ENCODE measurements at regions not wholly inside any gene's neighbourhood (a gene's known extent, or its start where the extent isn't known, plus 50 kb on each side); places are given as distances from the start of the nearest gene placed in this dataset.

GRCh38 chr6:9878535-9878934 is 536.3 kb downstream of the TFAP2A start:
- no peaks in the 10 kb centered on the region for H3K9me3 ChIP-seq (ENCODE audit: low read depth)
- DNase-seq (ENCODE audit: low read depth in 1 of 2, low spot score in 1 of 2), result no peak
- no peaks in the 10 kb centered on the region for H3K4me1 ChIP-seq (ENCODE audit: low read depth)

DNA sequence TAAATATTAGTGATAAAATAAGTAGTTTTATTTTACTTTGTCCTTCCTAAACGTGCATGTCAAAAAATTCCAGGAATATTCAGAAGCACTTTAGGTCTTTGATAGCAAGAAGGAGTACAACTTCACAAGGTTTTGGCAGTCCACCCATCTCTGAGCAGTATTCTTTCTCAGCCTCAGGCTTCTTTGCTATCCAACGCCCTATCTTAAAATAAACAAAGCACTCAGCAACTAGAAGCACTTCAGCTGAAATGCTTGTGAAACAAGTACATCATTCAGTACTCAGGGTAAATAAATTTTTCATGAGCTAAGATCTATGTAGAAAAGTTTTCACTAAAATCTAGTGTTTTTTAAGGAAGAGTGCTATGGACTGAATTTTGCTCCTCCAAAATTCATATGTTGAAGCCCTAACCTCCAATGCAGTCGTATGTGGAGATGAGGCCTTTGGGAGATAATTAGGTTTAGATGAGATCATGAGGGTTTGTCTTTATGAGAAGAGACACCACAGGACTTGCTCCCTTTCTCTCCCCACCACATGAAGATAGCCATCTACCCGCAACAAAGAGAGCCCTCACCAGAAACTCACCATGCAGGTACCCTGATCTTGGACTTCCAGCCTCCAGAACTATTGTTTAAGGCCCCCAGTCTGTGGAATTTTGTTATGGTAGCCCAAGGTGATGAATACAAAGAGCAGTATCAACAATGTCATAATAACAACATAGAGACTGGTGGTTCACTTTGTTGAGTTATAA is 539.1 kb downstream of the TFAP2A start:
- TF ChIP-seq, protein P1, sequence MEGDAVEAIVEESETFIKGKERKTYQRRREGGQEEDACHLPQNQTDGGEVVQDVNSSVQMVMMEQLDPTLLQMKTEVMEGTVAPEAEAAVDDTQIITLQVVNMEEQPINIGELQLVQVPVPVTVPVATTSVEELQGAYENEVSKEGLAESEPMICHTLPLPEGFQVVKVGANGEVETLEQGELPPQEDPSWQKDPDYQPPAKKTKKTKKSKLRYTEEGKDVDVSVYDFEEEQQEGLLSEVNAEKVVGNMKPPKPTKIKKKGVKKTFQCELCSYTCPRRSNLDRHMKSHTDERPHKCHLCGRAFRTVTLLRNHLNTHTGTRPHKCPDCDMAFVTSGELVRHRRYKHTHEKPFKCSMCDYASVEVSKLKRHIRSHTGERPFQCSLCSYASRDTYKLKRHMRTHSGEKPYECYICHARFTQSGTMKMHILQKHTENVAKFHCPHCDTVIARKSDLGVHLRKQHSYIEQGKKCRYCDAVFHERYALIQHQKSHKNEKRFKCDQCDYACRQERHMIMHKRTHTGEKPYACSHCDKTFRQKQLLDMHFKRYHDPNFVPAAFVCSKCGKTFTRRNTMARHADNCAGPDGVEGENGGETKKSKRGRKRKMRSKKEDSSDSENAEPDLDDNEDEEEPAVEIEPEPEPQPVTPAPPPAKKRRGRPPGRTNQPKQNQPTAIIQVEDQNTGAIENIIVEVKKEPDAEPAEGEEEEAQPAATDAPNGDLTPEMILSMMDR (IDR thresholded peaks at IDR 0.05; ENCODE audit: low read depth, low read length), result no peak
- no peaks in the 10 kb centered on the region for H3K4me1 ChIP-seq (ENCODE audit: low read depth)
- H3K27me3 ChIP-seq, result no peaks in the 10 kb centered on the region
- DNase-seq (ENCODE audit: low read depth in 1 of 2, low spot score in 1 of 2), result no peak
- no peak overlapping the region for H3K4me3 ChIP-seq
- H3K36me3 ChIP-seq, result no peaks in the 10 kb centered on the region
- H3K27ac ChIP-seq, result no peak overlapping the region
- H3K9me3 ChIP-seq (ENCODE audit: low read depth), result no peaks in the 10 kb centered on the region

More at GRCh38 chr6:9878535-9878934, 536.3 kb downstream of the TFAP2A start:
- Histone ChIP-seq H3K36me3 (no peaks in the 10 kb centered on the region), H3K27me3 (no peaks in the 10 kb centered on the region), H3K27ac (no peak overlapping the region), H3K4me3 (no peak overlapping the region)
- TF ChIP-seq, protein P1 (IDR thresholded peaks at IDR 0.05; ENCODE audit: low read depth, low read length), result no peak

GRCh38 chr6:9862603-9863167 is 552.2 kb downstream of the TFAP2A start:
- Histone ChIP-seq H3K27ac (no peak overlapping the region), H3K27me3 (no peaks in the 10 kb centered on the region), H3K4me3 (no peak overlapping the region), H3K9me3 (ENCODE audit: low read depth) (no peaks in the 10 kb centered on the region), H3K36me3 (no peaks in the 10 kb centered on the region), H3K4me1 (ENCODE audit: low read depth) (no peaks in the 10 kb centered on the region)
- DNase-seq (ENCODE audit: low read depth in 1 of 2, low spot score in 1 of 2), result no peak
- TF ChIP-seq, protein P1 (IDR thresholded peaks at IDR 0.05; ENCODE audit: low read depth, low read length), result no peak

DNA sequence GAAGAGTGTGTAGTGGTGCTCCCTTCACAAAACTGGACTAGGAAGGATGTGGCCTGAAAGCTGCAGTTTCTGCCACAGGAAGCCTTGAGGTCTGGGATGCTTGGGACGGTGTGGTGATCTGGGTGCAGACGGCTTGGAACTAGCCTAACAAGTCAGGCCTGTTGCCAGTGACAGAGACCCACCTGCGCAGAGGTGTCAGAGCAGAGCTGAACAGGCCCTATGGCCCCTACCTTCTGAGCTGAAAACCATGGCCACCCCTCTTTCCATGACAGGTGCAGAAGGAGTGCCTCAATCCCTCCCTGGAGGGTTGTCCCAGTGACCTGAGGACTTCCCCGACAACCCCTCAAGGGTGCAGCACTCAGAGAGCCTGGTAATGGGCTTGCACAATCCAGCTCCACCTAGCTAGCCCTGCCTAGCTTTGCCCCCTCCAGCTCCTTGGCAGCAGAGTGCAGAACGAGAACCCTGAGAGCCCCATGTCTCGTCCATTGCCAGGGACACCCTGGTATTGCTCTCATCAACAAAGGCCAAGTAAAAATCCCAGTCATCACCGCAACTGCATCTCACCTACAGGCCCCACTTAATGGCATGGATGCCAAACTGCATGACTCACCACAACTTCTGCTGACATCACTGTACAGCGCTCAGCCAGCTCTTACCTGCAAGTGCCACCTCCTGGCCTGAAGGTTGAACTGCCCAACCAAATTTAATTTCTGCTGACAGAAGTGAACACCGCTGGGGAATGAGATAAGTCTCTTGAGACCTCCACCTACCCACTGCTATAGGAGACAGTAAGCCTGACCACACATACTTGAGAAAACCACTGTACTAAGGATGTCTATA is 563.1 kb downstream of the TFAP2A start:
- Histone ChIP-seq H3K9me3 (ENCODE audit: low read depth) (no peaks in the 10 kb centered on the region), H3K27ac (no peak overlapping the region), H3K4me1 (ENCODE audit: low read depth) (no peaks in the 10 kb centered on the region), H3K4me3 (no peak overlapping the region), H3K36me3 (no peaks in the 10 kb centered on the region), H3K27me3 (no peaks in the 10 kb centered on the region)
- peak in 1 of 2 donors; percentile 15 for DNase-seq (ENCODE audit: low read depth in 1 of 2, low spot score in 1 of 2)
- TF ChIP-seq, protein P1 (IDR thresholded peaks at IDR 0.05; ENCODE audit: low read depth, low read length), result no peak

DNA sequence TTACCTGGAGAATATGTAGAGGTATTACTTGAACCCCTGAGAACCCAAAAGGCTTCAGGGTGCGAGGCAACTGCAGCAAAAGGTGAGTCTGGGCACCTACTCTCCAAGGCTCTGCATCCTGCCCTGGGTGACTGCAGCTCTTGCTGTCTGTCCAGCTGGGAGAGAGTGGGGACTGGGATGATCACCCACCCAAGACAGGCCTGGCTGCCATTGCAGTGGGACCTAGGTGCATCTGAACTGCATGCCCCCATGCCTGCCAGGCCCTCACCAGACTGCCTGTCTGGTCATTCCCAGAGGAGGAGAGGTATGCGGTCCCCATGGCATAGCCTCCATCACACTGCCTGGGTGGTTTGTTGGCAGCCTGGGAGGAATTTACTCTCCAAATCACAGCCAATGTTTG is 563.9 kb downstream of the TFAP2A start:
- H3K36me3 ChIP-seq, result no peaks in the 10 kb centered on the region
- no peaks in the 10 kb centered on the region for H3K9me3 ChIP-seq (ENCODE audit: low read depth)
- no peak for DNase-seq (ENCODE audit: low read depth in 1 of 2, low spot score in 1 of 2)
- H3K4me1 ChIP-seq (ENCODE audit: low read depth), result no peaks in the 10 kb centered on the region
- no peak overlapping the region for H3K27ac ChIP-seq
- H3K27me3 ChIP-seq, result no peaks in the 10 kb centered on the region
- TF ChIP-seq, protein P1 (IDR thresholded peaks at IDR 0.05; ENCODE audit: low read depth, low read length), result no peak
- H3K4me3 ChIP-seq, result no peak overlapping the region
